ENCODE measurements at regions not wholly inside any gene's neighbourhood (a gene's known extent, or its start where the extent isn't known, plus 50 kb on each side); places are given as distances from the start of the nearest gene placed in this dataset.

GRCh38 chr7:49060743-49061142 is 136.4 kb downstream of the CDC14C start:
- no peak for TF ChIP-seq EZH2 (IDR thresholded peaks at IDR 0.05; ENCODE audit: low read depth)
- no peak for TF ChIP-seq CTCF (conservative IDR thresholded peaks at IDR 0.05)

Data from PC-9 (cell line).